Jurkat, Clone E6-1 (cell line): ENCODE measurements at regions not wholly inside any gene's neighbourhood (a gene's known extent, or its start where the extent isn't known, plus 50 kb on each side); places are given as distances from the start of the nearest gene placed in this dataset.
"Not testable (repeated sequence)": the region's sequence is repeated elsewhere in the genome, so short reads cannot be mapped to it uniquely, and the experiment has no call there.

Source experiments
- DNase-seq: peaks from one replicate; pipeline ENCODE4 v3.0.0-alpha.2; 2011; ENCODE audit warnings: low read depth, low spot score
- H3K4me3 ChIP-seq: 2 replicates; pipeline ENCODE4 v1.5.1; 2011; ENCODE audit warnings: mild to moderate bottlenecking, low read length, control low read depth, moderate library complexity

DNA sequence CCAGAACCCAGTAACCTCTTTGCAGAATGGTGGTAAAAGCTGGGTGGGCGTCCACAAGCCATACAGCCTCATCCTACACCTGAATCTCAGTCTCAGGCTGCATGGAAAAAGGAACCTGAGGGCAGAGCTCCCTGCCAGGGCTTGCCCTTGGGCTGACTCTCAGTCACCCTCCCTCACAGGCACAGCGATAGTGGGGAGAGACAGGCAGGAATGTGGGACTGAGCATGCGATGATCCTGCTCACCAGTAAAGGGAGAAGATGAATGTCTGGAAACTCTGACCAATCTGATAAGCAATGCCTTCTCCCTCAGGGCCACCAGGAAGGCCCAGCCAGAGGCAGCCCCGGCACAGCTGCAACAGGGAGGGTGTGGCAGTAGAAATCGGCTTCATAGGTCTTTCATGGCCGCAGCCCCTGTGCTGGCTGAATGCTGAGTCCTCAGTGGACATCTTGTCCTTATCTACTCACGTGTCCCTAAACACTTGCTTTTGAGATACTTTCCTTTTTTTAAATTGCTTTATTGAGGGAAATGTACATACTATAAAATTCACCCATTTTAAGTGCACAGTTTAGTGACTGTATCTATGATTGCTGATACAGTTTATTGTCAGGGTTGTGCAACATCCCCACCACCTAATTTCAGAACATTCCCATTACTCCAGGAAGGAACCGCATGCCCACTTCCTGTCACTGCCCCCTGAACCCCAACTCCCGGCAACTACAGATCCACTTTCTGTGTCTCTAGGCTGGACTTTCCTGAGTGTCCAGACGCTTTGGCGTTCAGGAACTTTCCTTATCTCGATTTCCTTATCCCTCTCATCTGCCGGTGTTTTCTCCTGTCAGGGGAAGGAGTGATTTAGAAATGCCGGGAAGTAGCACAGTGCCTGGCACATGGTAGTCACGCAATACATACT lies 258.1 kb downstream of the PCNX1 start:
- no peak overlapping the region for H3K4me3 ChIP-seq
- no peak for DNase-seq

DNA sequence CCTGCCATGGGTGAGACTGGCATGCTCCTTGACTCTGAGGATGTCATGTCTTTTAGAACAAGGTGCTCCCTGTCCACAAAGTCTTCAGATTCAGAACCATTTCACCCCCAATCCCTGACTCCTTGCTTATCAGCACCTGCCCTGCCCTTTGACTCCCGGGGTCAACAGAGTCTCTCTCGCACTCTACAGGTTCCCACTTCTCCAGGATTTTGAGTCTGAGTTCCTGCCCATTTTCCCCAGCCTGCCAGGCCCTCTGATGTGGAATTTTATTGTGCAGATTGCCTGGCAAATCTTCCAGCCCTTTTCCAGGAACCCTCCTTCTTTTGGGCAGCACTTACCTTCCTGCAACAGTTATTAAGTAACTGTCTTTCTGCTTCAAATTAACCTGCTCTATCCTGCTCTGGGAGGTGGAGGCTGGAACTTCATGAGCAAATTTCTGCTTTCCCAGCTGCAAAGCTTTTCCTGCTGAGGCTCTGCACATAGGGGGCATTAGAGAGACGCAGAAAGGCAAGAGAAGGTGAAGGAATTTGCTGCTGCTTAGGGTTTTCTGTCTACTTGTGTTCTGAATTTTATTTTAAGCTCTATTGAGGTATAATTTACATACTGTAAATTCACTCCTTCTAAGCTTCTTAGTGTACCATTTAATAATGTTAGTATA lies 259.1 kb downstream of the PCNX1 start:
- DNase-seq = peak; percentile 54
- no peak overlapping the region for H3K4me3 ChIP-seq

DNA sequence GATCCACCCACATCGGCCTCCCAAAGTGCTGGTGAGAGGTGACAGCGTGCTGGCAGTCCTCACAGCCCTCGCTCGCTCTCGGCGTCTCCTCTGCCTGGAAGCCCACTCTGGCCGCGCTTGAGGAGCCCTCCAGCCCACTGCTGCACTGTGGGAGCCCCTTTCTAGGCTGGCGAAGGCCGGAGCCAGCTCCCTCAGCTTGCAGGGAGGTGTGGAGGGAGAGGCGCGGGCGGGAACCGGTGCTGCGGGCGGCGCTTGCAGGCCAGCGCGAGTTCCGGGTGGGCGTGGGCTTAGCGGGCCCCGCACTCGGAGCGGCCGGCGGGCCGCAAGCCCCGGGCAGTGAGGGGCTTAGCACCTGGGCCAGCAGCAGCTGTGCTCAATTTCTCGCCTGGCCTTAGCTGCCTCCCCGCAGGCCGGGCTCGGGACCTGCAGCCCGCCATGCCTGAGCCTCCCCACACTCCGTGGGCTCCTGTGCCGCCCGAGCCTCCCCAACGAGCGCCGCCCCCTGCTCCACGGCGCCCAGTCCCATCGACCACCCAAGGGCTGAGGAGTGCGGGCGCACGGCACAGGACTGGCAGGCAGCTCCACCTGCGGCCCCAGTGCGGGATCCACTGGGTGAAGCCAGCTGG lies 260.2 kb downstream of the PCNX1 start:
- not testable (repeated sequence) for H3K4me3 ChIP-seq, DNase-seq

DNA sequence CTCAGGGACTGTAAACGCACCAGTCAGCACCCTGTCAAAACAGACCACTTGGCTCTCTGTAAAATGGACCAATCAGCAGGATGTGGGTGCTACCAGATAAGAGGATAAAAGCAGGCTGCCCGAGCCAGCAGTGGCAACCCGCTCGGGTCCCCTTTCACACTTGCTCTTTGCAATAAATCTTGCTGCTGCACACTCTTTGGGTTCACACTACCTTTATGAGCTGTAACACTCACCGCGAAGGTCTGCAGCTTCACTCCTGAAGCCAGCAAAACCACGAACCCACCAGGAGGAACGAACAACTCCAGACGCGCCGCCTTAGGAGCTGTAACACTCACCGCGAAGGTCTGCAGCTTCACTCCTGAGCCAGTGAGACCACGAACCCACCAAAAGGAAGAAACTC lies 260.9 kb downstream of the PCNX1 start:
- peak overlapping the region; percentile 54 for H3K4me3 ChIP-seq
- peak; percentile 50 for DNase-seq

DNA sequence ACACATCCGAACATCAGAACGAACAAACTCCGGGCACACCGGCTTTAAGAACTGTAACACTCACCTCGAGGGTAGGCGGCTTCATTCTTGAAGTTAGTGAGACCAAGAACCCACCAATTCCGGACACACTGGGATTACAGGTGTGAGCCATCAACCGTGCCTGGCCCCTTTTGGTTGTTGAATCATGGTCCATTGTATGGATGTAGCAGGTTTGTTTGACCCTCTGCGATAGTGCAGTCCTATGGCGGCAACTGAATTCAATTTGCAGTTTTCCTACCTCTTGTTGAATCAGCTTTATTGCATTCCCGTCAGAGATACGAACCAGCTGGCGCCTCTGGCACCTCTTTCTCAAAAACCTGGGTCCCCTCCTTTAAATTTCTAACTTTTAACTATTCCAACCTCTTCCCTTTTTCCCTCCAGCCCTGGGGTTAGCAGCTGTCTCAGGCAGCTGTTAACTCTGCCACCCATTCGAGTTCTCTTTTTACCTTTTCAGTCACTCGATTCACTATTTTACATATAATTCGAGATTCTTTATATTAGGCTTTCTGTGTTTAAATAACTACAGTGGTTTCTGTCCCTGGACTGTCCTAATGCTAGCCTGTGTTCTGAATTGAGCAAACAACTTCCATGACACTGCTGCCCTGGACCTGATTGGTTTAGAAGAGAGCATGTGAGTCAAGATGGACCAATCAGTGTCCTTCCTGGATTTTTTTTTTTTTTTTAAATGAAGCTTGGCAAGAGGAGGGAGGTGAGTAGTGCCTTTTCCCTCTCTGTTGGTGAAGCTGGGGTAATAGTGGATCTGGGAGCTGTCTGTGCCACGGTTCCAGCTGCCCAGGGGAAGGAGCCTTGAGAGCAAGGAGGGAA lies 261.5 kb downstream of the PCNX1 start:
- DNase-seq = peak; percentile 71
- H3K4me3 ChIP-seq = peak overlapping the region; percentile 54

DNA sequence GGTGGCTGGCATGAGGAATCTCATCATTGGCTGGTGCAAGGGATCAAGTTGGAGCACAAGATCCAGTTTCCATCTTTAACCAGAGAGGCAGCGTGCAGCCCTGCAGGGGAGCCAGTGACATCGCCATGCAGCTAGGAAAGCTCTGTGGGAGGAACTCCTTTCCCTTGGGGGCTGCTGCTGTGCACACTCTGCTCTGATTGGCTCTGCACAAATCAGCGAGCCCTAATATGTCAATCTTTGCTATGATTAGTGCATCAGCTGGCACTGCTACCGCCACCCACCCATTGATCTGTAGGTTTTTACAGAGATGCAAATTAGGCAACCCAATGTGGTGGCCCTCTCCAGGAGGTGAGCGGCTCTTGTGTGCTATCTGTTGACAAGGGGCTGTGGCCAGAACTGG lies 262.6 kb downstream of the PCNX1 start:
- no peak for DNase-seq
- H3K4me3 ChIP-seq = no peak overlapping the region

DNA sequence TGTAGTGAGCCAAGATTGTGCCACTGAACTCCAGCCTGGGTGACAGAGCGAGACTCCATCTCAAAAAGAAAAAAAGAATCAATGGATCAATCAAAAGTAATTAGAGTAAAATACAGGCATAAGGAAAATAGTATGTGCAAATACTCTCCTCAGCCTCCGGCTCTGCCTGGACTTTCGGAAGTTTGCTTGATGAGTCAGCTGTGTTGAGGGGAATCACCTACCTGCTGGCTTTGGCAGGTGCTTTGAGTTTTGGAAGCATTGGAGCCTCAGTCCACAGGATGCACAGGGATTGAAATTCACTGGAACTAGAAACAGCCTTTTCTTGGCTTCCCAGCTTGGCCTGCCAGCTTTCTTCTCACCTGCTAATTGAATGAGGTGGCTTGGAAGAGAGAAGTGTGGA lies 268.2 kb downstream of the PCNX1 start:
- no peak overlapping the region for H3K4me3 ChIP-seq
- DNase-seq = no peak

DNA sequence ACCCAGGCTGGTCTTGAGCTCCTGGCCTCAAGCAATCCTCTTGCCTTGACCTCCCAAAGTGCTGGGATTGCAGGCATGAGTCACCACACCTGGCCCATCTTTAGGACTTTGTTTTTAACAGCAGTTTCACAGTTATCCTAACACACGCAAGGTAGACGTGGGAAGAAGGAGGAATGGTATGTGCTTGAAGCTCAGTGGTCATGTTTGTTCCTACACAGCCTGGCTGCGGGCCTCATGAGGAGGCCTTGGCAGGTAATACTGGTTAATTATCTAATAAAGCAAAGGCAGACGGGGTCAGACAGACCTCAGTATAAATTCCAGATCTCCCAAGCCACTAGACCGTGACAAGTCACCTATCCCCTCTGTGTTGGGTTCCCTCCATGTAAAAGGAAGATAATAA lies 271.8 kb downstream of the PCNX1 start:
- H3K4me3 ChIP-seq = no peak overlapping the region
- no peak for DNase-seq

DNA sequence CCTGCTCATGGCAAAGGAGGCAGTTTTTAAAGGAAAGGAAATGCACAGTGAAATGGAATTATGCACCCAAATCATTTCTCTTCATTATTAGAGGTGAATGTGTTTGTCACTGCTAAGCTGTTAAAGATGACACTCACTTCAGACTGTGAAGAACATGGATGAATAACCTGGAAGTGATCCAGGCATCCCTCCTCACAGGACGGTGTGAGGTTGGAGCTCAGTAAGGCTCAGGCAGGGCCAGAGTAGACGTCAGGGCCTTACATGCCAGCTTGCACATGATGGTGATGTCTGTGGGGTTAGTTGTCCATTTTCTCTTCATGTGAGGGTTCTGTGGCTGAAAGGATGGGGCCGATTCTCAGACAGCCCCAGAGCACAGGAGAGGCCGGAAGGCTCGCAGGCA lies 273.1 kb downstream of the PCNX1 start:
- no peak for DNase-seq
- H3K4me3 ChIP-seq = no peak overlapping the region

DNA sequence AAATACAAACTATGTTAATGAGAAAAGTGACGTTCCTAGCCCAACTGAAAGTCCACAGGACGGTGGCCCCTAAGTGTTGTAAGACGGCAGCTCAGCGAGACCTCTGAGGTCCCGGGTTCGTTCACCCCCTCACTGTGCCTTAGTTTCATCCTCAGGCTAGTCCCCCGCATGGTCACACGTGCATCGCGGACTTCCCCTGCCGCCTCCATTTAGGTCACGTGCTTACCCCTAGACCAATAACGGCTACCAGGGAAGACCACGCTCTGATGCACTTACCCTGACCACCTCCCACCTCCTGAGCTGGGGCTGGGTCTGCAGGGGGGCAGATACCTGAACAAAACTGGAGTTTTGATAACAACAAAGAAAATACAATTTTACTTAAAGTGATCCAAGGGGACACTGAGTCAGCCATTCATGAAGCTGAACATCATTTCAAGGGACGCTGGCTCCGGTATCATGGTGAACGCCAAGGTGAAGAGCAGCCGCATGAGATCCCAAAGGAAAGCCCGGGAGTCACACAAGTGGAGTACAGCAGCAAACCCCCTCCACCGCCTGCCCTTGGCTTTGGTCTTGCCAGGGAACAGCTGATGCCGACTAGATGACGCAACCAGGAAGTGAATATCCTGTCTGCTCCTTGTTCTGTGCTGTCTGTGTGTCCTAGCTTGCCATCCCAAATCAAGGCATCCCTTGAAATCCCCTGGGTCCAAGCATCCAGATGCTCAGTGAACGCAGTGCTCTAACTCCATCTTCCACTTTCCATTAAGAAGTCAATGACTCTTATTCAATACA lies 274.1 kb downstream of the PCNX1 start:
- no peak overlapping the region for H3K4me3 ChIP-seq
- DNase-seq = no peak

DNA sequence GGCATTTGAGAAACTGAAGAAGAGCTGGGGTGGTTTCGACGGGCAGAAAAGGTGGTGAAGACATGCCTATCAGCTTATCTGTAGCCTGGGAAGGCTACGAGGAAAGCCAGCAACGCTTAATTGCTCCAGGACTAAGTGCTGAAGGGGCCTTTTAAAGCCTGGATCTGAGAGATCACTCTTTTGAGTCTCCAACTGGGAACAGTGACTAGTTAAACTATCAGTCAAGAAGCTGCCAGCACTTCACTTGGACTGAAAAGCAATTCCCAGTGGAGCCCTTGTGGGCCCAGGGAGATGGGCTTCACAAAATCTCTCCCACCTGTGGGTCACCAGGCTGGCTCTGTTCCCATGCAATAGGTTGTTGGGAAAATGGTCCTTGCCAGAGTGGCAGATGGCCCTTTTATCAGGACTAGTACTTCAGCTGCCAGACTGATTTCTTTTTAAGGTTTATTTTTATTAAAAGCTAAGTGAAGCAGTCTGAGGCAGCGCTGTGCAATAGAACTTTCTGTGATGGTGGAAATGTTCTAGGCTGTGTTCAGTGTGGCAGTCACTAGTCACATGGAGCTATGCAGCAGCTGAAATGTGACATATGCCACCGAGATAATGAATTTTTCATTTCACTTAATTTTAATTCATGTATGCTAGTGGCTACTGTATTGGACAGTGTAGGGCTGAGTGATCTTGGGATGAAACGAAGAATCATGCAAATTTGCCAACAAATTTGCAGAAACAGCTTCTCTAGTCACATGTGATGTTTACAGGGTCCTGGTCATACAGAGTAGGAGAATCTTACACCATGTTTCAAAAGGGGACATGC lies 276.8 kb downstream of the PCNX1 start:
- DNase-seq = no peak
- H3K4me3 ChIP-seq = no peak overlapping the region

DNA sequence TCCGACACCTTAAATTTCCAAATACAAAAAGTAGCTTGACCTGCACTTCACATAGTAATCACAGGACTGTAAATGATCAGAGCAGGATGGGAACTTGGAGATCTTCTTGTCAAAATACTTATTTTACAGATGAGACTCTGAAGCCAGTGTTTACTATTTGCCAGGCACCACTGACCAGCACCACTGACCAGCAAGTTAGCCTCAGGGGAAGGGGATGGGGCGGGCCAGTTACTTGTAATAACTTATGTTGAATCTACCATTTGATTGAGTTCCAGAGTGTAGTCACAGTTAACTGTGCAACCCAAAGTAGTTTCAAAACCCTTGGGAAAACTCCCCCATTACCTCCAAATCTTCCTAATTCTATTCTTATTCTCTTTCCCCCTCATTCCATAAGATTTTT lies 278.4 kb downstream of the PCNX1 start:
- DNase-seq = no peak
- no peak overlapping the region for H3K4me3 ChIP-seq

DNA sequence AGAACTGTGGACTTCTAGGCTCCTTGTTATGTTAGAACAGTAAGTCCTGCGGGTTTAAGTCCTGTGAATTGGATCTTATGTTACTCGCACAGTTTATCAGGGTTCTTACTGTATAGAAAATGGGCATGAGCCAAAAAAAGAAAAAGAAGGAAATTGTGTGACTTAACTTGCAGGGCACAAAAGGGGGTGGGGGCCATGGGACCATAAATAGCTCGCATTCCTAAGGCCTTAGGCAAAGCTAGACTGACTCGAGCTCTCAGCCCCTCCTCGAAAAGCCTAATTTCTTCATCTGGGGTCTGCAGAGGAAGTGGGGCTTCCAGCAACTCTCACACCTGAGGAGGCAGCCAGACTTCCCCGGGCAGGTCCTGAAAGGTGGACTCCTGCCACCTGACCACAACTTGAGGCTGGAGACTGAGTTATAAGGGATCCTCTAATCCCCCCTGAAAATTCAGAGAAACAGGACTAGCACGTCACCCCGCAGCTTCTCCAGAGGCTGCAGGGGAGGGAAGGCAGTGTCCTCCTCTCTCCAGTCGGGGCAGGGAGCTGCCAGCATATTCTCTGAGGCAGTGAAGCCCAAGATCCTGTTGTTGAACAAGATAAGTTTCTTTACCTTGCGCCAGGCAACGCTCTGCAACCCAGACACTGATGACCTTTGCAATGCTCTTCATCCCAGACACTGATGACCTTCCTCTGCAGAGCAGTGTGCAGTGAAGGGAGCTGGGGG lies 280.5 kb downstream of the PCNX1 start:
- no peak for DNase-seq
- no peak overlapping the region for H3K4me3 ChIP-seq

DNA sequence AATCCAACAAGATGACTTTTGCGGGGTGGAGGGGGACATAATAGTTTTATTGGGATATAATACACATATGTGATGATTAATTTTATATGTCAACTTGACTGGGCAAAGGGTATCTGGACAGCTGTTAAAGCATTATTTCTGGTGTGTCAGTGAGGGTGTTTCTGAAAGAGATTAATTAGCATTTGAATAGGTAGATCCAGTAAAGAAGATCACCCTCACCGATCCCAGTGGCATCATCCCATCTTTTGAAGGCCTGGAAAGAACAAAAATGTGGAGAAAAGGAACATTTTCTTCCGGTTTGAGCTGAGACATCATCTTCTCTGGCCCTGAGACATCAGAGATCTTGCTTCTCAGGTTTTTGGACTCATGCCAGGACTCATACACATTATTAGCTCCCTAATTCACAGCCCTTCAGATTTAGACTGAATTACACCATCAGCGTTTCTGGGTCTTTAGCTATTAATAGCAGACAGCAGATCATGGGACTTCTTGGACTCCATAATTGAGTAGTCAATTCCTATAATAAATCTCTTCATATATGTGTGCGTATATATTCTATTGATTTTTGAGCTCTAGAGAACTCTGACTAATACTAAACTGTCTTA lies 283.6 kb downstream of the PCNX1 start:
- no peak for DNase-seq
- H3K4me3 ChIP-seq = no peak overlapping the region

DNA sequence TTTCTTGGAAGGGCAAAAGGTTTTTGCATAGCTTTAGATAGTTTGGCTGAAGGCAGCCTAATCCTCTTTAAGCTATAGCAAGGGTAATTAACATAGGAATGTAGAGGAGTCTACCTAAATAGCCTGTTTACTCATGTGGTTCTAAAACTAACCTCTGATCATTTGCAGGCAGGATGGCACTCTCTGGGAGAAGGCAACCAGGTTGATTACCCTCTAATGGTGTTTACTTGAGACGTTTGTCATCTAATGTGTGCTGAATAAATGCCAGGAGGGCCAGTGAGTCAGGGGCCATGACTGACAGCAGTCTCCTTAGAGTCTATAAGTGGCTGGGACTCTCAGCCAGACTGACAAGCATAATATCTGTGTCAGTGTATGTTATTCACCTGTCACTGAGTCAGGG lies 286.4 kb downstream of the PCNX1 start:
- no peak overlapping the region for H3K4me3 ChIP-seq
- DNase-seq = no peak

DNA sequence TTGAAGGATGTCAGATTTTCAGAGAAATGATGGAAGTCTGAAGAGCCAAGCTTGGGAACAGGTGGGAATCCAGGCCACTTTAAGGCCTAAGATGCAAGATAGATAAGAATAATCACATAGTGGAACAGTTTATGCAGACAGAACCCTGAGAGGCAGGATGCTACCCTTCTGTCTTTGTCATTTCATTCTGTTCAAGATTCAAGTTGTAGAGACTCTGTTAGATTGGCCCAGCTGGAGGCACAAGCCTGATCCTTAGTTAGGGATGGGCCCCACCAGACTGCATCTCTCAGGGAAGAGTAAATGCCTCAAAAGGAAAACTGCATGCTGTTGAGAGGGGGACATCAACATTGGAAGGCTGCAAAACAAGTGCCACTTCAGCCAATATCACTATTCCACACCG lies 287.0 kb downstream of the PCNX1 start:
- H3K4me3 ChIP-seq = no peak overlapping the region
- DNase-seq = no peak

DNA sequence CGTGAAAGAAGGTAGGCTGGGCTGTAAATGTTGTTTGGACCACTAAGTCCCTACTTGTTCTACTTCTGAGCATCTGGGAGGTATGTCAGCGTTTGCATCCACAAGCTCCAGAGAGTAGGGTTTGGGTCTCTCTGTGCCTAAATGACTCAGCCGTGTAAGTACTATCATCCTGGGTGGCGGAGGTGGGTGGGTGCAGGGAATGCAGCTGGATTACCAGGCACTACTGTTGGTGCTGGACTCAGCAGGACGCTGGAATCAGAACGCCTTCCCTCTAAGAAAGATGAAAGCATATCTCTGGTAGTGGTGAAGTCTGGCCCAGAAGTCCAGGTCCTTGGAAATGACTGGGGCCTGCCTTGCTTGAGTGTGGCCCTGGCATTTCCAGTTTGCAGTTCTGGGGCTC lies 289.7 kb downstream of the PCNX1 start:
- DNase-seq = no peak
- H3K4me3 ChIP-seq = no peak overlapping the region
